ENCODE measurements at regions not wholly inside any gene's neighbourhood (a gene's known extent, or its start where the extent isn't known, plus 50 kb on each side); places are given as distances from the start of the nearest gene placed in this dataset.
"Not testable (repeated sequence)": the region's sequence is repeated elsewhere in the genome, so short reads cannot be mapped to it uniquely, and the experiment has no call there.

GRCh38 chr16:49953090-49953489 is 71.9 kb upstream of the CNEP1R1 start:
- no peak overlapping the region for H3K27ac ChIP-seq
- TF ChIP-seq ZFX (IDR thresholded peaks at IDR 0.05) (no peak), CTCF (conservative IDR thresholded peaks at IDR 0.05) (no peak)

GRCh38 chr16:49955858-49956257 is 69.2 kb upstream of the CNEP1R1 start:
- TF ChIP-seq CTCF (conservative IDR thresholded peaks at IDR 0.05): no peak
- TF ChIP-seq ZFX (IDR thresholded peaks at IDR 0.05): no peak
- no peak overlapping the region for H3K27ac ChIP-seq

GRCh38 chr16:49956915-49957314 is 68.1 kb upstream of the CNEP1R1 start:
- no peak for TF ChIP-seq ZFX (IDR thresholded peaks at IDR 0.05)
- TF ChIP-seq CTCF (conservative IDR thresholded peaks at IDR 0.05): no peak
- H3K27ac ChIP-seq: no peak overlapping the region

GRCh38 chr16:49958448-49958847 is 66.6 kb upstream of the CNEP1R1 start:
- no peak overlapping the region for H3K27ac ChIP-seq
- TF ChIP-seq ZFX (IDR thresholded peaks at IDR 0.05) (no peak), CTCF (conservative IDR thresholded peaks at IDR 0.05) (no peak)

GRCh38 chr16:49959552-49960277 is 65.3 kb upstream of the CNEP1R1 start:
- peak overlapping the region; percentile 79 for H3K27ac ChIP-seq
- TF ChIP-seq ZFX (IDR thresholded peaks at IDR 0.05) (no peak), CTCF (conservative IDR thresholded peaks at IDR 0.05) (no peak)

GRCh38 chr16:49961089-49961488 is 63.9 kb upstream of the CNEP1R1 start:
- no peak for TF ChIP-seq CTCF (conservative IDR thresholded peaks at IDR 0.05)
- no peak for TF ChIP-seq ZFX (IDR thresholded peaks at IDR 0.05)
- peak overlapping the region; percentile 79 for H3K27ac ChIP-seq

GRCh38 chr16:49962566-49962965 is 62.5 kb upstream of the CNEP1R1 start:
- not testable (repeated sequence) for H3K27ac ChIP-seq

- TF ChIP-seq CTCF (conservative IDR thresholded peaks at IDR 0.05) (no peak), ZFX (IDR thresholded peaks at IDR 0.05) (no peak)
- H3K27ac ChIP-seq: no peak overlapping the region
These were observed 60.7 kb upstream of the CNEP1R1 start for GRCh38 chr16:49964316-49964715.
